Upper lobe of left lung (tissue), 6 donors: ENCODE measurements at regions not wholly inside any gene's neighbourhood (a gene's known extent, or its start where the extent isn't known, plus 50 kb on each side); places are given as distances from the start of the nearest gene placed in this dataset.

Experiments used
- ATAC-seq, 2 donors: fragments of 200-7000 bp; cut with Tn5 transposase; one replicate each; pipeline ENCODE4 v1.9.1; 2022; ENCODE audit warnings: mild to moderate bottlenecking in 2 of 2, moderate library complexity in 2 of 2; ENCODE audit not compliant: low FRiP score in 2 of 2
- DNase-seq, 2 donors: peaks; one replicate each; pipeline ENCODE4 v3.0.0-alpha.2; 2019 to 2020
- H3K27ac ChIP-seq, 4 donors: fragments of 200-600 bp; sonication (generic); one replicate each; pipeline ENCODE4 v1.5.1; 2016 to 2019
- H3K27me3 ChIP-seq, 4 donors: fragments of 200-600 bp; sonication (generic); one replicate each; pipeline ENCODE4 v1.5.1; 2017 to 2019
- H3K36me3 ChIP-seq, 4 donors: fragments of 200-600 bp; sonication (generic); one replicate each; pipeline ENCODE4 v1.5.1; 2016 to 2019
- H3K4me1 ChIP-seq, 4 donors: fragments of 200-600 bp; sonication (generic); one replicate each; pipeline ENCODE4 v1.5.1; 2018 to 2019
- H3K4me3 ChIP-seq, 4 donors: fragments of 200-600 bp; sonication (generic); one replicate each; pipeline ENCODE4 v1.5.1; 2017 to 2019; ENCODE audit warnings: mild to moderate bottlenecking in 2 of 4, moderate library complexity in 1 of 4
- H3K9me3 ChIP-seq, 4 donors: fragments of 200-600 bp; sonication (generic); one replicate each; pipeline ENCODE4 v1.5.1; 2018 to 2019
- EP300 ChIP-seq, 4 donors: sonication (generic); formaldehyde crosslinking; IDR thresholded peaks; one replicate each; pipeline ENCODE4 v1.5.1; 2017; ENCODE audit warnings: antibody characterized with exemption in 4 of 4, control low read depth in 2 of 4
- POLR2A ChIP-seq, 4 donors: fragments of 450-650 bp; IDR thresholded peaks; one replicate each; pipeline ENCODE4 v1.5.1; 2016 to 2017; ENCODE audit warnings: antibody characterized with exemption in 4 of 4, mild to moderate bottlenecking in 2 of 4
- POLR2AphosphoS5 ChIP-seq, 2 donors: sonication (generic); formaldehyde crosslinking; IDR thresholded peaks; one replicate each; pipeline ENCODE4 v1.5.1; 2017; ENCODE audit warnings: antibody characterized with exemption in 2 of 2
- WGBS, 2 donors: methylation state at CpG; one replicate each; pipeline ENCODE4 v1.1.5; 2017 to 2018; 5-methylcytosine and 5-hydroxymethylcytosine counted together
- TF ChIP-seq, protein P1 (sequence below), 6 experiments: fragments of 450-650 bp in 4 of 6; fragments of 200-600 bp in 2 of 6; sonication (generic) in 2 of 6; IDR thresholded peaks; one replicate each; pipeline ENCODE4 v1.5.1; 2016 to 2019; ENCODE audit warnings: antibody characterized with exemption in 6 of 6
- donor health status: DM: no; HTN: no; CAD: no; lungs with moderate emphysema.
- donor health status: DM: no; HTN: yes; CAD: no; lungs with severe emphysema.

DNA sequence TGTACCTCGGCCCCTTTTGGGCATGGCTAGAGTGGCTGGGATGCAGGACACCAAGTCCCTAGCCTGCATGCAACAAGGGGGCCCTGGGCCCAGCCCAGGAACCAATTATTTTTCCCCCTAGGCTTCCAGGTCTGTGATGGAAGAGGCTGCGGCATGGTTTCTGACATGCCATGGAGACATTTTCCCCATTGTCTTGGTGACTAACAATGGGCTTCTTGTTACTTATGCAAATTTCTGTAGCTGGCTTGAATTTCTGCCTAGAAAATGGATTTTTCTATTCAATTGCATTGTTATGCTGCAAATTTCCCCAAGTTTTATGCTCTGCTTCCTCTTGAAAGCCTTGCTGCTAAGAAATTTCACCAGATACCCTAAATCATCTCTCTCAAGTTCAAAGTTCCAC, 1269.6 kb upstream of the CITED2 start:
- Histone ChIP-seq H3K36me3 (no peaks in the 10 kb centered on the region), H3K4me1 (no peaks in the 10 kb centered on the region), H3K4me3 (no peak overlapping the region), H3K27me3 (no peaks in the 10 kb centered on the region), H3K9me3 (peaks cover 0 to 10% (median 7%) of the 10 kb centered on the region in 4 donors), H3K27ac (no peak overlapping the region)
- 96 to 100% methylated on average over 1 to 2 of the region's 2 CpGs for WGBS, 2 donors
- TF ChIP-seq EP300 (IDR thresholded peaks at IDR 0.05) (no peak), POLR2AphosphoS5 (IDR thresholded peaks at IDR 0.05) (no peak), POLR2A (IDR thresholded peaks at IDR 0.05) (no peak)
- TF ChIP-seq, protein P1, sequence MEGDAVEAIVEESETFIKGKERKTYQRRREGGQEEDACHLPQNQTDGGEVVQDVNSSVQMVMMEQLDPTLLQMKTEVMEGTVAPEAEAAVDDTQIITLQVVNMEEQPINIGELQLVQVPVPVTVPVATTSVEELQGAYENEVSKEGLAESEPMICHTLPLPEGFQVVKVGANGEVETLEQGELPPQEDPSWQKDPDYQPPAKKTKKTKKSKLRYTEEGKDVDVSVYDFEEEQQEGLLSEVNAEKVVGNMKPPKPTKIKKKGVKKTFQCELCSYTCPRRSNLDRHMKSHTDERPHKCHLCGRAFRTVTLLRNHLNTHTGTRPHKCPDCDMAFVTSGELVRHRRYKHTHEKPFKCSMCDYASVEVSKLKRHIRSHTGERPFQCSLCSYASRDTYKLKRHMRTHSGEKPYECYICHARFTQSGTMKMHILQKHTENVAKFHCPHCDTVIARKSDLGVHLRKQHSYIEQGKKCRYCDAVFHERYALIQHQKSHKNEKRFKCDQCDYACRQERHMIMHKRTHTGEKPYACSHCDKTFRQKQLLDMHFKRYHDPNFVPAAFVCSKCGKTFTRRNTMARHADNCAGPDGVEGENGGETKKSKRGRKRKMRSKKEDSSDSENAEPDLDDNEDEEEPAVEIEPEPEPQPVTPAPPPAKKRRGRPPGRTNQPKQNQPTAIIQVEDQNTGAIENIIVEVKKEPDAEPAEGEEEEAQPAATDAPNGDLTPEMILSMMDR (IDR thresholded peaks at IDR 0.05), result no peak
- ATAC-seq (no peak), DNase-seq (no peak)

DNA sequence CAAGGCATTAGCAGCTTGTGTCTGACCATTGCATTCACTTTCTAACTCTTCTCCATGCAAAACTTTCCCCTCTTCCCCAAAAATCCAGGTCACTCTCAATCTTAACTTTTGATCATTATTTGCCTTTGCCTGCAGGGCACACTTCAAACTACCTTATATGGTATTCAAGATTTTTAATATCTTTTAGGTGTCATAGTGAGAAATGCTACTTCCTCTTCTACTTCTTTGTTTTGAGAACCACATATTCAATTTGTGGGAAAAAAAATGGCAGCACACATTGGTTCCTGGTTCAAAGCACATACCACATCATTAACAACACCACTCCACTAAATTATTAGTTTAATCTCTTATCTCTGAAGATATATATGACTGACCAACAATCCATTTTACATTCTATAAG, 1267.0 kb upstream of the CITED2 start:
- DNase-seq (no peak), ATAC-seq (no peak)
- no peak for TF ChIP-seq EP300 (IDR thresholded peaks at IDR 0.05)
- no peak for TF ChIP-seq POLR2AphosphoS5 (IDR thresholded peaks at IDR 0.05)
- TF ChIP-seq, protein P1 (IDR thresholded peaks at IDR 0.05), result no peak
- TF ChIP-seq POLR2A (IDR thresholded peaks at IDR 0.05), result no peak
- H3K27me3 ChIP-seq, result no peaks in the 10 kb centered on the region
- H3K4me1 ChIP-seq, result no peaks in the 10 kb centered on the region
- H3K4me3 ChIP-seq, result no peak overlapping the region
- H3K9me3 ChIP-seq, result no peaks in the 10 kb centered on the region
- H3K36me3 ChIP-seq, result no peaks in the 10 kb centered on the region
- no peak overlapping the region for H3K27ac ChIP-seq

DNA sequence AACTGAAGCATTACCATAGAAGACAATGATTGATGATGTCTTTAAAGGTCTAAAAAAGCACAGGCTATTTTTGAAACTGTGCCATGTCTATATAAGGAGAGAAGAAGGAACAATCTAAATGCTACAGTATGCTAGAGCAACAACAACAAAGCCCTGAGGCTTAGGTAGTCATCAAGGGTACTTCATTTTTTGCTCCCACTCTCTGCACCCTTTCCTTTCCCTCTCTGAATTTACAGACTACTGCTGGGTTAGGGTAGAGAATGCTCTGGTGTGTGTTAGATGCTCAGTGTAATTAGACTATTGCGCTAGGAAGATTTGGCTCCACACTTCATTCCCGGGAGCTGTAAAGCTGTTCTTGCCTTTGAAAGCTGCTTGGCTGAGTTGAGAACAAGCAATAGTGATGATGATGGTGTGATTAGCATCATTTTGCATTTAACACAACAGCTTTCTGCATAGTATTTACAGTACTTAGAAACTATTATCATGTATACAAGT, 1262.5 kb upstream of the CITED2 start:
- Histone ChIP-seq H3K4me3 (no peak overlapping the region), H3K4me1 (no peaks in the 10 kb centered on the region), H3K9me3 (no peaks in the 10 kb centered on the region), H3K27me3 (no peaks in the 10 kb centered on the region), H3K36me3 (no peaks in the 10 kb centered on the region), H3K27ac (no peak overlapping the region)
- no peak for ATAC-seq
- no peak for TF ChIP-seq EP300 (IDR thresholded peaks at IDR 0.05)
- TF ChIP-seq POLR2A (IDR thresholded peaks at IDR 0.05), result no peak
- TF ChIP-seq POLR2AphosphoS5 (IDR thresholded peaks at IDR 0.05), result no peak
- TF ChIP-seq, protein P1 (IDR thresholded peaks at IDR 0.05), result no peak
- DNase-seq, result no peak
- WGBS, 2 donors, result 67 to 75% methylated on average over 2 of the region's 2 CpGs

DNA sequence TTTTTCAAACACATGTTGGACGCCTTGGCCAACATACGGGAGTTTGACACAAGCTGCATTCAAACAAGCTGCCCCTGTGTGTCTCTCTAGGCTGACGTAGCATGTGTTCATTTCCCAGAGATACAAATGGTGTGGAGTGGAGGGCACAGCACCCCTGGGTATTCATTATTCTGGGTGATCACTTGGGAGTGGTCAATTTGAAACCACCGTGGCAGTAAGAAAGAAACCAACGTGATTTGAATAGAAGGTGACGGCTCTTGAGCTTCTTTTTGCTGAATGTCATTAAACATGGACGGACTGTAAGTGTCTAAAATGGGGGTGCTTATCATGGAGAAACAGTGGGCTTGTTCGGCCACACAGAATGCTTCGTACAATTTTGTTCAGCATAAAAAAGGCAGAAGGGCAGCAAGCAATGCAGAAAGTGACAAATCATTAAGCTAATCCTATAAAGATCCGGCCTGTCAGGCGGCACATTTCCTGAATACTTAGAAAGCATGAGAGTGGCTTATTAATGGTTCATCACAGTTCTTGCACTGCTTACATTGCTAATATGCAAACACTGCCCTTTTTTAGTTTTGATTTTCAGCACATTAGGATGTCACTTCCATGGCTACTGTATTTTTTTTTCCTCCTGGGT, 1261.9 kb upstream of the CITED2 start:
- WGBS, 2 donors, result 76 to 79% methylated on average over 11 of the region's 11 CpGs
- Histone ChIP-seq H3K27me3 (no peaks in the 10 kb centered on the region), H3K27ac (no peak overlapping the region), H3K4me1 (no peaks in the 10 kb centered on the region), H3K9me3 (no peaks in the 10 kb centered on the region), H3K36me3 (no peaks in the 10 kb centered on the region), H3K4me3 (no peak overlapping the region)
- ATAC-seq, result no peak
- no peak for TF ChIP-seq EP300 (IDR thresholded peaks at IDR 0.05)
- TF ChIP-seq, protein P1 (IDR thresholded peaks at IDR 0.05), result no peak
- TF ChIP-seq POLR2A (IDR thresholded peaks at IDR 0.05), result no peak
- TF ChIP-seq POLR2AphosphoS5 (IDR thresholded peaks at IDR 0.05), result no peak
- no peak for DNase-seq

DNA sequence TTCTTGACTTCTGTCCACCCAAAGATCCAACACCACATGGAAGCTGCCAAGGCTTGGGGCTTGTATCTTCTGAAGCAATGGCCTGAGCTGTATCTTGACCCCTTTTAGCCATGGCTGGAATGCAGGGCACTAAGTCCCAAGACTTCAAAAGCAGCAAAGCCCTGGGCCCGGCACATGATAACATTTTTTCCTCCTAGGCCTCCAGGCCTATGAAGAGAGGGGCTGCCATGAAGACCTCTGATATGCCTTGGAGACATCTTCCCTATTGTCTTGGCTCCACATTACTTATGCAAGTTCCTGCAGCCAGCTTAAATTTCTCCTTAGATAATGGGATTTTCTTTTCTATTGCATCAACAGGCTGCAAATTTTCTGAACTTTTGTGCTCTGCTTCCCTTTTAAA, 1252.6 kb upstream of the CITED2 start:
- Histone ChIP-seq H3K9me3 (peaks cover 2 to 10% (median 6%) of the 10 kb centered on the region in 4 donors), H3K27me3 (no peaks in the 10 kb centered on the region), H3K4me1 (no peaks in the 10 kb centered on the region), H3K27ac (no peak overlapping the region), H3K4me3 (no peak overlapping the region), H3K36me3 (no peaks in the 10 kb centered on the region)
- 83 to 90% methylated on average over 1 of the region's 1 CpG for WGBS, 2 donors
- TF ChIP-seq POLR2AphosphoS5 (IDR thresholded peaks at IDR 0.05), result no peak
- TF ChIP-seq, protein P1 (IDR thresholded peaks at IDR 0.05), result no peak
- TF ChIP-seq EP300 (IDR thresholded peaks at IDR 0.05), result no peak
- TF ChIP-seq POLR2A (IDR thresholded peaks at IDR 0.05), result no peak
- ATAC-seq (no peak), DNase-seq (no peak)
